HepG2 (cell line): ENCODE measurements at regions not wholly inside any gene's neighbourhood (a gene's known extent, or its start where the extent isn't known, plus 50 kb on each side); places are given as distances from the start of the nearest gene placed in this dataset.

Experiments used
- ASH2L ChIP-seq: fragments of 300-600, 200-600 bp; sonication (generic); IDR thresholded peaks from 2 replicates; pipeline ENCODE4 v1.7.0; 2017; ENCODE audit warnings: low read depth, mild to moderate bottlenecking, moderate library complexity, mixed read lengths, low read length; ENCODE audit not compliant: insufficient read length
- IRF2 ChIP-seq: IDR thresholded peaks from 2 replicates; pipeline ENCODE4 v1.6.1; 2018; ENCODE audit warnings: missing genetic modification reagents, missing compliant biosample characterization
- JUND ChIP-seq: sonication (generic); formaldehyde crosslinking; IDR thresholded peaks from 2 replicates; pipeline ENCODE4 v1.8.0; 2022; ENCODE audit warnings: mild to moderate bottlenecking, missing genetic modification reagents
- MBNL3 ChIP-seq: fragments of 250-450 bp; sonication (Bioruptor Pico); conservative IDR thresholded peaks from 2 replicates; pipeline ENCODE4 v1.8.0; 2022; ENCODE audit warnings: mild to moderate bottlenecking, inconsistent platforms
- MED1 ChIP-seq: sonication (generic); formaldehyde crosslinking; IDR thresholded peaks from 2 replicates; pipeline ENCODE4 v1.4.0; 2020; ENCODE audit warnings: missing genetic modification reagents
- PRMT3 ChIP-seq: sonication (generic); formaldehyde crosslinking; IDR thresholded peaks from 2 replicates; pipeline ENCODE4 v1.8.1; 2022; ENCODE audit warnings: low read depth, mild to moderate bottlenecking, moderate library complexity, missing genetic modification reagents, borderline replicate concordance
- SP2 ChIP-seq: sonication (generic); formaldehyde crosslinking; IDR thresholded peaks from 2 replicates; pipeline ENCODE4 v1.5.1; 2020; ENCODE audit warnings: mild to moderate bottlenecking, missing genetic modification reagents
- STAT5B ChIP-seq: sonication (generic); formaldehyde crosslinking; IDR thresholded peaks from 2 replicates; pipeline ENCODE4 v1.4.0; 2020; ENCODE audit warnings: missing genetic modification reagents
- TBX2 ChIP-seq: sonication (generic); formaldehyde crosslinking; IDR thresholded peaks from 2 replicates; pipeline ENCODE4 v1.5.0; 2020; ENCODE audit warnings: missing genetic modification reagents, mild to moderate bottlenecking, borderline replicate concordance
- ZKSCAN5 ChIP-seq: sonication (generic); formaldehyde crosslinking; IDR thresholded peaks from 2 replicates; pipeline ENCODE4 v1.5.1; 2020; ENCODE audit warnings: mild to moderate bottlenecking, missing genetic modification reagents
- TF ChIP-seq, protein P1 (sequence below): sonication (generic); formaldehyde crosslinking; IDR thresholded peaks from 2 replicates; pipeline ENCODE4 v1.5.0; 2020; ENCODE audit warnings: mild to moderate bottlenecking, missing genetic modification reagents
- TF ChIP-seq, protein P2 (sequence below): sonication (generic); formaldehyde crosslinking; IDR thresholded peaks from 2 replicates; pipeline ENCODE4 v1.4.0; 2020; ENCODE audit warnings: missing genetic modification reagents, low read depth, mild to moderate bottlenecking, borderline replicate concordance
- TF ChIP-seq, protein P3 (sequence below): IDR thresholded peaks from 2 replicates; pipeline ENCODE4 v1.6.1; 2016; ENCODE audit warnings: missing compliant biosample characterization, missing genetic modification reagents, borderline replicate concordance
- TF ChIP-seq, protein P4 (sequence below): sonication (generic); formaldehyde crosslinking; conservative IDR thresholded peaks from 2 replicates; pipeline ENCODE4 v1.4.0; 2020; ENCODE audit warnings: missing genetic modification reagents
- TF ChIP-seq, protein P5 (sequence below): sonication (generic); formaldehyde crosslinking; IDR thresholded peaks from 2 replicates; pipeline ENCODE4 v1.4.0; 2020; ENCODE audit warnings: mild to moderate bottlenecking, missing genetic modification reagents
- TF ChIP-seq, protein P6 (sequence below): sonication (generic); formaldehyde crosslinking; IDR thresholded peaks from 2 replicates; pipeline ENCODE4 v1.4.0; 2020; ENCODE audit warnings: missing genetic modification reagents, mild to moderate bottlenecking, borderline replicate concordance
- TF ChIP-seq, protein P7 (sequence below): sonication (generic); formaldehyde crosslinking; IDR thresholded peaks from 2 replicates; pipeline ENCODE4 v1.4.0; 2020; ENCODE audit warnings: missing genetic modification reagents, mild to moderate bottlenecking, borderline replicate concordance

DNA sequence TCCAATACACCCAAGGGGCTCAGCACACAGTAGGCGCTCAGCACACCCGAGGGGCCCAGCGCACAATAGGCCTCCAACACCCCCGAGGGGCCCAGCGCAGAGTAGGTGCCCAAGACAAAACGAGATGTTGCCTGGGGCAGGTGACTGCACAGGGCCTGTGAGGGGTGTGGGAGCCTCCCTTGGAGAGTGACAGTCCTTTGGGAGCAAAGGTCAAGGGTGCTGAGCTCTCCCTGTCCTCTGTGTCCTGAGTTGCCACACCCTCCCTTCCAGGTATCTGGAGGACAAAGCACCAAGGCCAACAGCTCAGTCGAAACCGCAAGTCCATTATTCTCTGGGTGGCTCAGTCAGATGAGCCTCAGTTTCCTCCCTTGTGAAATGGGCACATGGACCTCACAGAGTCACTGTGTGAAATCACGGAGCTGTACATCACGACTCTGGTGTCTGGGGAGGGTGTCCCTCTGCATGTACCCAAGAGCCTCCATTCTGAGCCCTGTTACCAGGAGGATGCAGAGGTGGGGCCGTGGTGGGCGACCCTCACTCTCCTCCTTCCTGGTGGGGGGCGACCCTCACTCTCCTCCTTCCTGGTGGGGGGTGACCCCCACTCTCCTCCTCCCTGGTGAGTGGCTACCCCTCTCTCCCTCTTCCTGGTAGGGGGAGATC, 81.3 kb downstream of the FOXL3 start (continued):
- TF ChIP-seq STAT5B (CRISPR knock-in tag) (no peak), JUND (CRISPR knock-in tag) (no peak), MED1 (peak; percentile 62; the same call in 1 of the 2 replicates), IRF2 (CRISPR knock-in tag) (0 out of 2 replicates have a peak, but pooled peaks have one; percentile 16), MBNL3 (CRISPR knock-in tag) (no peak), PRMT3 (CRISPR knock-in tag) (no peak), TBX2 (no peak; the same call in 1 of the 2 replicates), ASH2L (peak; percentile 34), ZKSCAN5 (no peak), SP2 (CRISPR knock-in tag) (no peak)
- TF ChIP-seq, protein P1, sequence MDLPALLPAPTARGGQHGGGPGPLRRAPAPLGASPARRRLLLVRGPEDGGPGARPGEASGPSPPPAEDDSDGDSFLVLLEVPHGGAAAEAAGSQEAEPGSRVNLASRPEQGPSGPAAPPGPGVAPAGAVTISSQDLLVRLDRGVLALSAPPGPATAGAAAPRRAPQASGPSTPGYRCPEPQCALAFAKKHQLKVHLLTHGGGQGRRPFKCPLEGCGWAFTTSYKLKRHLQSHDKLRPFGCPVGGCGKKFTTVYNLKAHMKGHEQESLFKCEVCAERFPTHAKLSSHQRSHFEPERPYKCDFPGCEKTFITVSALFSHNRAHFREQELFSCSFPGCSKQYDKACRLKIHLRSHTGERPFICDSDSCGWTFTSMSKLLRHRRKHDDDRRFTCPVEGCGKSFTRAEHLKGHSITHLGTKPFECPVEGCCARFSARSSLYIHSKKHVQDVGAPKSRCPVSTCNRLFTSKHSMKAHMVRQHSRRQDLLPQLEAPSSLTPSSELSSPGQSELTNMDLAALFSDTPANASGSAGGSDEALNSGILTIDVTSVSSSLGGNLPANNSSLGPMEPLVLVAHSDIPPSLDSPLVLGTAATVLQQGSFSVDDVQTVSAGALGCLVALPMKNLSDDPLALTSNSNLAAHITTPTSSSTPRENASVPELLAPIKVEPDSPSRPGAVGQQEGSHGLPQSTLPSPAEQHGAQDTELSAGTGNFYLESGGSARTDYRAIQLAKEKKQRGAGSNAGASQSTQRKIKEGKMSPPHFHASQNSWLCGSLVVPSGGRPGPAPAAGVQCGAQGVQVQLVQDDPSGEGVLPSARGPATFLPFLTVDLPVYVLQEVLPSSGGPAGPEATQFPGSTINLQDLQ (CRISPR knock-in tag), result no peak
- TF ChIP-seq, protein P2, sequence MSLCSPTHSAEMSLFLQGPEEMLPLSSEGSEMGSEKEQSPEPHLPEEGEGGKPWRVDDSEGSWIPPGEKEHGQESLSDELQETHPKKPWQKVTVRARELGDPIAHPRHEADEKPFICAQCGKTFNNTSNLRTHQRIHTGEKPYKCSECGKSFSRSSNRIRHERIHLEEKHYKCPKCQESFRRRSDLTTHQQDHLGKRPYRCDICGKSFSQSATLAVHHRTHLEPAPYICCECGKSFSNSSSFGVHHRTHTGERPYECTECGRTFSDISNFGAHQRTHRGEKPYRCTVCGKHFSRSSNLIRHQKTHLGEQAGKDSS (CRISPR knock-in tag), result no peak
- TF ChIP-seq, protein P3, sequence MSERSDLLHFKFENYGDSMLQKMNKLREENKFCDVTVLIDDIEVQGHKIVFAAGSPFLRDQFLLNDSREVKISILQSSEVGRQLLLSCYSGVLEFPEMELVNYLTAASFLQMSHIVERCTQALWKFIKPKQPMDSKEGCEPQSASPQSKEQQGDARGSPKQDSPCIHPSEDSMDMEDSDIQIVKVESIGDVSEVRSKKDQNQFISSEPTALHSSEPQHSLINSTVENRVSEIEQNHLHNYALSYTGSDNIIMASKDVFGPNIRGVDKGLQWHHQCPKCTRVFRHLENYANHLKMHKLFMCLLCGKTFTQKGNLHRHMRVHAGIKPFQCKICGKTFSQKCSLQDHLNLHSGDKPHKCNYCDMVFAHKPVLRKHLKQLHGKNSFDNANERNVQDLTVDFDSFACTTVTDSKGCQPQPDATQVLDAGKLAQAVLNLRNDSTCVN (CRISPR knock-in tag), result no peak; the same call in 1 of the 2 replicates
- TF ChIP-seq, protein P4, sequence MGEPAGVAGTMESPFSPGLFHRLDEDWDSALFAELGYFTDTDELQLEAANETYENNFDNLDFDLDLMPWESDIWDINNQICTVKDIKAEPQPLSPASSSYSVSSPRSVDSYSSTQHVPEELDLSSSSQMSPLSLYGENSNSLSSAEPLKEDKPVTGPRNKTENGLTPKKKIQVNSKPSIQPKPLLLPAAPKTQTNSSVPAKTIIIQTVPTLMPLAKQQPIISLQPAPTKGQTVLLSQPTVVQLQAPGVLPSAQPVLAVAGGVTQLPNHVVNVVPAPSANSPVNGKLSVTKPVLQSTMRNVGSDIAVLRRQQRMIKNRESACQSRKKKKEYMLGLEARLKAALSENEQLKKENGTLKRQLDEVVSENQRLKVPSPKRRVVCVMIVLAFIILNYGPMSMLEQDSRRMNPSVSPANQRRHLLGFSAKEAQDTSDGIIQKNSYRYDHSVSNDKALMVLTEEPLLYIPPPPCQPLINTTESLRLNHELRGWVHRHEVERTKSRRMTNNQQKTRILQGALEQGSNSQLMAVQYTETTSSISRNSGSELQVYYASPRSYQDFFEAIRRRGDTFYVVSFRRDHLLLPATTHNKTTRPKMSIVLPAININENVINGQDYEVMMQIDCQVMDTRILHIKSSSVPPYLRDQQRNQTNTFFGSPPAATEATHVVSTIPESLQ (CRISPR knock-in tag), result no peak
- TF ChIP-seq, protein P5, sequence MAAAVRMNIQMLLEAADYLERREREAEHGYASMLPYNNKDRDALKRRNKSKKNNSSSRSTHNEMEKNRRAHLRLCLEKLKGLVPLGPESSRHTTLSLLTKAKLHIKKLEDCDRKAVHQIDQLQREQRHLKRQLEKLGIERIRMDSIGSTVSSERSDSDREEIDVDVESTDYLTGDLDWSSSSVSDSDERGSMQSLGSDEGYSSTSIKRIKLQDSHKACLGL (CRISPR knock-in tag), result no peak
- TF ChIP-seq, protein P6, sequence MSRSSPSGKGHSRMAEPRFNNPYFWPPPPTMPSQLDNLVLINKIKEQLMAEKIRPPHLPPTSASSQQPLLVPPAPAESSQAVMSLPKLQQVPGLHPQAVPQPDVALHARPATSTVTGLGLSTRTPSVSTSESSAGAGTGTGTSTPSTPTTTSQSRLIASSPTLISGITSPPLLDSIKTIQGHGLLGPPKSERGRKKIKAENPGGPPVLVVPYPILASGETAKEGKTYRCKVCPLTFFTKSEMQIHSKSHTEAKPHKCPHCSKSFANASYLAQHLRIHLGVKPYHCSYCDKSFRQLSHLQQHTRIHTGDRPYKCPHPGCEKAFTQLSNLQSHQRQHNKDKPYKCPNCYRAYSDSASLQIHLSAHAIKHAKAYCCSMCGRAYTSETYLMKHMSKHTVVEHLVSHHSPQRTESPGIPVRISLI (CRISPR knock-in tag), result no peak
- TF ChIP-seq, protein P7, sequence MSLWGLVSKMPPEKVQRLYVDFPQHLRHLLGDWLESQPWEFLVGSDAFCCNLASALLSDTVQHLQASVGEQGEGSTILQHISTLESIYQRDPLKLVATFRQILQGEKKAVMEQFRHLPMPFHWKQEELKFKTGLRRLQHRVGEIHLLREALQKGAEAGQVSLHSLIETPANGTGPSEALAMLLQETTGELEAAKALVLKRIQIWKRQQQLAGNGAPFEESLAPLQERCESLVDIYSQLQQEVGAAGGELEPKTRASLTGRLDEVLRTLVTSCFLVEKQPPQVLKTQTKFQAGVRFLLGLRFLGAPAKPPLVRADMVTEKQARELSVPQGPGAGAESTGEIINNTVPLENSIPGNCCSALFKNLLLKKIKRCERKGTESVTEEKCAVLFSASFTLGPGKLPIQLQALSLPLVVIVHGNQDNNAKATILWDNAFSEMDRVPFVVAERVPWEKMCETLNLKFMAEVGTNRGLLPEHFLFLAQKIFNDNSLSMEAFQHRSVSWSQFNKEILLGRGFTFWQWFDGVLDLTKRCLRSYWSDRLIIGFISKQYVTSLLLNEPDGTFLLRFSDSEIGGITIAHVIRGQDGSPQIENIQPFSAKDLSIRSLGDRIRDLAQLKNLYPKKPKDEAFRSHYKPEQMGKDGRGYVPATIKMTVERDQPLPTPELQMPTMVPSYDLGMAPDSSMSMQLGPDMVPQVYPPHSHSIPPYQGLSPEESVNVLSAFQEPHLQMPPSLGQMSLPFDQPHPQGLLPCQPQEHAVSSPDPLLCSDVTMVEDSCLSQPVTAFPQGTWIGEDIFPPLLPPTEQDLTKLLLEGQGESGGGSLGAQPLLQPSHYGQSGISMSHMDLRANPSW, result no peak
